Upper lobe of left lung (tissue), 6 donors: ENCODE measurements at regions not wholly inside any gene's neighbourhood (a gene's known extent, or its start where the extent isn't known, plus 50 kb on each side); places are given as distances from the start of the nearest gene placed in this dataset.
A peak's percentile ranks its signal among the peaks of the same experiment; 100 is the strongest.

Experiments
- ATAC-seq, 2 donors: fragments of 200-7000 bp; cut with Tn5 transposase; one replicate each; pipeline ENCODE4 v1.9.1; 2022; ENCODE audit warnings: mild to moderate bottlenecking in 2 of 2, moderate library complexity in 2 of 2; ENCODE audit not compliant: low FRiP score in 2 of 2
- DNase-seq, 2 donors: peaks; one replicate each; pipeline ENCODE4 v3.0.0-alpha.2; 2019 to 2020
- H3K27ac ChIP-seq, 4 donors: fragments of 200-600 bp; sonication (generic); one replicate each; pipeline ENCODE4 v1.5.1; 2016 to 2019
- H3K27me3 ChIP-seq, 4 donors: fragments of 200-600 bp; sonication (generic); one replicate each; pipeline ENCODE4 v1.5.1; 2017 to 2019
- H3K36me3 ChIP-seq, 4 donors: fragments of 200-600 bp; sonication (generic); one replicate each; pipeline ENCODE4 v1.5.1; 2016 to 2019
- H3K4me1 ChIP-seq, 4 donors: fragments of 200-600 bp; sonication (generic); one replicate each; pipeline ENCODE4 v1.5.1; 2018 to 2019
- H3K4me3 ChIP-seq, 4 donors: fragments of 200-600 bp; sonication (generic); one replicate each; pipeline ENCODE4 v1.5.1; 2017 to 2019; ENCODE audit warnings: mild to moderate bottlenecking in 2 of 4, moderate library complexity in 1 of 4
- H3K9me3 ChIP-seq, 4 donors: fragments of 200-600 bp; sonication (generic); one replicate each; pipeline ENCODE4 v1.5.1; 2018 to 2019
- CTCF ChIP-seq, 6 experiments: fragments of 450-650 bp in 4 of 6; fragments of 200-600 bp in 2 of 6; sonication (generic) in 2 of 6; IDR thresholded peaks; one replicate each; pipeline ENCODE4 v1.5.1; 2016 to 2019; ENCODE audit warnings: antibody characterized with exemption in 6 of 6
- EP300 ChIP-seq, 4 donors: sonication (generic); formaldehyde crosslinking; IDR thresholded peaks; one replicate each; pipeline ENCODE4 v1.5.1; 2017; ENCODE audit warnings: antibody characterized with exemption in 4 of 4, control low read depth in 2 of 4
- POLR2A ChIP-seq, 4 donors: fragments of 450-650 bp; IDR thresholded peaks; one replicate each; pipeline ENCODE4 v1.5.1; 2016 to 2017; ENCODE audit warnings: antibody characterized with exemption in 4 of 4, mild to moderate bottlenecking in 2 of 4
- POLR2AphosphoS5 ChIP-seq, 2 donors: sonication (generic); formaldehyde crosslinking; IDR thresholded peaks; one replicate each; pipeline ENCODE4 v1.5.1; 2017; ENCODE audit warnings: antibody characterized with exemption in 2 of 2
- WGBS, 2 donors: methylation state at CpG; one replicate each; pipeline ENCODE4 v1.1.5; 2017 to 2018; 5-methylcytosine and 5-hydroxymethylcytosine counted together
- donor health status: DM: no; HTN: no; CAD: no; lungs with moderate emphysema.
- donor health status: DM: no; HTN: yes; CAD: no; lungs with severe emphysema.

GRCh38 chr14:85752175-85752574 lies 222.2 kb downstream of the FLRT2 start:
- no peak for ATAC-seq
- WGBS, 2 donors, result 41 to 51% methylated on average over 2 of the region's 2 CpGs
- no peak for DNase-seq
- H3K36me3 ChIP-seq, result no peaks in the 10 kb centered on the region
- no peaks in the 10 kb centered on the region for H3K9me3 ChIP-seq
- H3K27ac ChIP-seq, result no peak overlapping the region
- no peak overlapping the region for H3K4me3 ChIP-seq
- no peaks in the 10 kb centered on the region for H3K4me1 ChIP-seq
- H3K27me3 ChIP-seq, result no peaks in the 10 kb centered on the region
- TF ChIP-seq CTCF (IDR thresholded peaks at IDR 0.05) (no peak), POLR2A (IDR thresholded peaks at IDR 0.05) (no peak), EP300 (IDR thresholded peaks at IDR 0.05) (no peak), POLR2AphosphoS5 (IDR thresholded peaks at IDR 0.05) (no peak)

- WGBS, 2 donors, result 93 to 95% methylated on average over 4 of the region's 4 CpGs
- TF ChIP-seq POLR2A (IDR thresholded peaks at IDR 0.05) (no peak), EP300 (IDR thresholded peaks at IDR 0.05) (no peak), POLR2AphosphoS5 (IDR thresholded peaks at IDR 0.05) (no peak), CTCF (IDR thresholded peaks at IDR 0.05) (no peak)
- no peak overlapping the region for H3K27ac ChIP-seq
- ATAC-seq (no peak), DNase-seq (no peak)
- no peaks in the 10 kb centered on the region for H3K27me3 ChIP-seq
- H3K4me1 ChIP-seq, result no peaks in the 10 kb centered on the region
- no peaks in the 10 kb centered on the region for H3K9me3 ChIP-seq
- no peaks in the 10 kb centered on the region for H3K36me3 ChIP-seq
- no peak overlapping the region for H3K4me3 ChIP-seq
Measured at GRCh38 chr14:85744573-85744972, 214.6 kb downstream of the FLRT2 start.

GRCh38 chr14:85732031-85732430 lies 202.1 kb downstream of the FLRT2 start:
- WGBS, 2 donors, result 75 to 76% methylated on average over 1 of the region's 1 CpG
- TF ChIP-seq POLR2AphosphoS5 (IDR thresholded peaks at IDR 0.05) (no peak), EP300 (IDR thresholded peaks at IDR 0.05) (no peak), POLR2A (IDR thresholded peaks at IDR 0.05) (no peak), CTCF (IDR thresholded peaks at IDR 0.05) (no peak)
- no peak overlapping the region for H3K4me3 ChIP-seq
- no peak overlapping the region for H3K27ac ChIP-seq
- no peaks in the 10 kb centered on the region for H3K27me3 ChIP-seq
- ATAC-seq (peak in 1 of 2 donors; percentile 82), DNase-seq (no peak)
- H3K36me3 ChIP-seq, result no peaks in the 10 kb centered on the region
- H3K4me1 ChIP-seq, result no peaks in the 10 kb centered on the region
- H3K9me3 ChIP-seq, result no peaks in the 10 kb centered on the region

GRCh38 chr14:85731186-85731585 lies 201.2 kb downstream of the FLRT2 start:
- H3K4me1 ChIP-seq, result no peaks in the 10 kb centered on the region
- H3K36me3 ChIP-seq, result no peaks in the 10 kb centered on the region
- no peaks in the 10 kb centered on the region for H3K27me3 ChIP-seq
- H3K4me3 ChIP-seq, result no peak overlapping the region
- TF ChIP-seq POLR2AphosphoS5 (IDR thresholded peaks at IDR 0.05), result no peak
- TF ChIP-seq POLR2A (IDR thresholded peaks at IDR 0.05), result no peak
- no peak for TF ChIP-seq CTCF (IDR thresholded peaks at IDR 0.05)
- no peak for TF ChIP-seq EP300 (IDR thresholded peaks at IDR 0.05)
- ATAC-seq (peak; percentile 73 to 98), DNase-seq (no peak)
- no peak overlapping the region for H3K27ac ChIP-seq
- H3K9me3 ChIP-seq, result no peaks in the 10 kb centered on the region

GRCh38 chr14:85728476-85729065 lies 198.6 kb downstream of the FLRT2 start:
- no peak for TF ChIP-seq CTCF (IDR thresholded peaks at IDR 0.05)
- no peak for TF ChIP-seq POLR2A (IDR thresholded peaks at IDR 0.05)
- no peak for TF ChIP-seq POLR2AphosphoS5 (IDR thresholded peaks at IDR 0.05)
- no peak overlapping the region for H3K27ac ChIP-seq
- no peaks in the 10 kb centered on the region for H3K4me1 ChIP-seq
- ATAC-seq (no peak), DNase-seq (no peak)
- H3K27me3 ChIP-seq, result no peaks in the 10 kb centered on the region
- WGBS, 2 donors, result 49 to 53% methylated on average over 3 of the region's 3 CpGs
- no peak overlapping the region for H3K4me3 ChIP-seq
- no peaks in the 10 kb centered on the region for H3K9me3 ChIP-seq
- no peaks in the 10 kb centered on the region for H3K36me3 ChIP-seq
